OCI-LY1 (cell line): ENCODE measurements at regions not wholly inside any gene's neighbourhood (a gene's known extent, or its start where the extent isn't known, plus 50 kb on each side); places are given as distances from the start of the nearest gene placed in this dataset.

Experiments
- EZH2 ChIP-seq: fragments of 200-600 bp; sonication (generic), shearing (Covaris generic); IDR thresholded peaks from 2 replicates; pipeline ENCODE4 v1.8.0; 2017; ENCODE audit warnings: borderline replicate concordance, mixed run types, mild to moderate bottlenecking, antibody characterized with exemption, low read length, moderate library complexity, mixed read lengths
- TF ChIP-seq, protein P1 (sequence below): fragments of 200-600 bp; sonication (generic), shearing (Covaris generic); IDR thresholded peaks from 2 replicates; pipeline ENCODE4 v1.5.1; 2017; ENCODE audit warnings: mild to moderate bottlenecking, antibody characterized with exemption, low read length, moderate library complexity, mixed read lengths

DNA sequence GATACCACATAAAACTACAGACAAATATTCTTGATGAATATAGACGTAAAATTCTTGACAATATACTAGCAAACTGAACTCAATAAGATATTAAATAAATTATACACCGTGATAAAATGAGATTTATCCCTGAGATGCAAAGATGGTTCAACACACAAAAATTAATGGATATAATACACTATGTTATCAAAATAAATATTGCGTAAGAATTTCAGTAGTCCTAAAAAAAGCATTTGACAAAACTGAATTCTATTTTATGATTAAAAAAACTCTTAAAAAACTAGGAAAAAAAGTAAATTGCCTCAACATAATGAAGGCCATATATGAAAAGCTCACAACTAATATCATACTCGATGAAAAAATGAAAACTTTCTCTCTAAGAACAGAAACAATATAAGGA is 472.3 kb upstream of the GRIA1 start:
- TF ChIP-seq, protein P1, sequence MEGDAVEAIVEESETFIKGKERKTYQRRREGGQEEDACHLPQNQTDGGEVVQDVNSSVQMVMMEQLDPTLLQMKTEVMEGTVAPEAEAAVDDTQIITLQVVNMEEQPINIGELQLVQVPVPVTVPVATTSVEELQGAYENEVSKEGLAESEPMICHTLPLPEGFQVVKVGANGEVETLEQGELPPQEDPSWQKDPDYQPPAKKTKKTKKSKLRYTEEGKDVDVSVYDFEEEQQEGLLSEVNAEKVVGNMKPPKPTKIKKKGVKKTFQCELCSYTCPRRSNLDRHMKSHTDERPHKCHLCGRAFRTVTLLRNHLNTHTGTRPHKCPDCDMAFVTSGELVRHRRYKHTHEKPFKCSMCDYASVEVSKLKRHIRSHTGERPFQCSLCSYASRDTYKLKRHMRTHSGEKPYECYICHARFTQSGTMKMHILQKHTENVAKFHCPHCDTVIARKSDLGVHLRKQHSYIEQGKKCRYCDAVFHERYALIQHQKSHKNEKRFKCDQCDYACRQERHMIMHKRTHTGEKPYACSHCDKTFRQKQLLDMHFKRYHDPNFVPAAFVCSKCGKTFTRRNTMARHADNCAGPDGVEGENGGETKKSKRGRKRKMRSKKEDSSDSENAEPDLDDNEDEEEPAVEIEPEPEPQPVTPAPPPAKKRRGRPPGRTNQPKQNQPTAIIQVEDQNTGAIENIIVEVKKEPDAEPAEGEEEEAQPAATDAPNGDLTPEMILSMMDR: no peak
- TF ChIP-seq EZH2: no peak
